Activated CD4-positive, alpha-beta T cell treated with anti-CD3 and anti-CD28 coated beads for 36 hours (primary cell): ENCODE measurements at regions not wholly inside any gene's neighbourhood (a gene's known extent, or its start where the extent isn't known, plus 50 kb on each side); places are given as distances from the start of the nearest gene placed in this dataset.
"Not testable (repeated sequence)": the region's sequence is repeated elsewhere in the genome, so short reads cannot be mapped to it uniquely, and the experiment has no call there.

Experiments used
- ATAC-seq: fragments of 200-7000 bp; cut with Tn5 transposase; one replicate; pipeline ENCODE4 v1.10.0; 2021; ENCODE audit warnings: mild to moderate bottlenecking, moderate library complexity
- CTCF ChIA-PET: fragments of 350-600 bp; sonication (Branson Sonifier 250); formaldehyde crosslinking; loops from one replicate; lab custom pipeline; 2021; ENCODE audit warnings: antibody characterized with exemption; lab: Charles Lee
- POLR2A ChIA-PET: fragments of 350-600 bp; sonication (Branson Sonifier 250); formaldehyde crosslinking; loops from one replicate; lab custom pipeline; 2021; ENCODE audit warnings: antibody characterized with exemption, inconsistent platforms; lab: Charles Lee
- DNase-seq: peaks from one replicate; pipeline ENCODE4 v3.0.0-alpha.2; 2020
- H3K27ac Mint-ChIP-seq: one replicate; pipeline ENCODE4 v1.8.0; 2021; ENCODE audit warnings: mixed read lengths
- H3K27me3 Mint-ChIP-seq: one replicate; pipeline ENCODE4 v1.8.0; 2021; ENCODE audit warnings: mixed read lengths
- H3K36me3 Mint-ChIP-seq: one replicate; pipeline ENCODE4 v1.8.0; 2021; ENCODE audit warnings: low read depth, mixed read lengths
- H3K4me1 Mint-ChIP-seq: one replicate; pipeline ENCODE4 v1.8.0; 2021; ENCODE audit warnings: mixed read lengths
- H3K4me3 Mint-ChIP-seq: one replicate; pipeline ENCODE4 v1.8.0; 2021; ENCODE audit warnings: mild to moderate bottlenecking, moderate library complexity, mixed read lengths
- H3K9me3 Mint-ChIP-seq: one replicate; pipeline ENCODE4 v1.8.0; 2021; ENCODE audit warnings: low read depth, mixed read lengths
- intact Hi-C, 2 experiments: fragments of 100-400 bp; cut with DNase I in 1 of 2; cut with micrococcal nuclease in 1 of 2; formaldehyde crosslinking; loops; one replicate each; pipeline versions ENCODE4 v1.14.2 to v1.15.1; 2022 to 2024; cut with DNase I, micrococcal nuclease

DNA sequence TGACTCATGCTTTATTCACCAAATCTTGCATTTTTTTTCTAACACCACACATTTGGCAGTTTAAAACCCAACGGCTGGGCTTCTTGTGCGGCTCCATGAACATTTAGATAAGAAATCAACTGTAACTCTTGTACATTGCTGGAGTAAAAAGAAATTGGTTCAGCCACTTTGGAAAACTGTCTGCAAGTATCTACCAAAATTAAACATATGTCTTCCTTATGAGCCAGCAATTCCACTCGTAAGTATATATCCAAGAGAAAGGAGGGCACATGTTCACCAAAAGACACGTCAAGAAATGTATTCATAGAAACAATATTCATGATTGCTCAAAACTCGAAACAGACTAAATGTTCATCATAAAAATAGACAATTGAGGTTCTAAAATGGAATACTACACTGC, 291.9 kb upstream of the POU1F1 start:
- CTCF ChIA-PET, result no interaction called here
- ATAC-seq, result no peak

DNA sequence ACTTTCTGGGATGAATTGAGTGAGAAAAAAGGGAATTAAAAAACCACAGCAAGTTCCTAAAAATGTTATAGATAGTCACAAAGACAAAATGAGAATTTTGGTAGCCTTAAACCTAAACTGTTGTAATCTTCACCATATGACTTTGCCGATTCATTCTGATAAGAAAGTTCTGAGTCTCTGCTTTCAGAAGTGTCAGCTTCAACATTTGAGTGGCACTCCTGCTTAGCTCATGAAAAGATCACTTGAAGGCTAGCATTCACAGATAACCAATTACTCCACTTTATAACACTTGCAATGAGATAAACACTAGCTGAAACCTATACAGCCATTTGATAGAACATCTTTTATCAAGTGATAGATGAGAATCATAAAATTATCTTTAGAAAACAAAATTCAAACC, 288.1 kb upstream of the POU1F1 start:
- Mint-ChIP-seq H3K27ac (no peak overlapping the region), H3K4me3 (no peak overlapping the region), H3K27me3 (peaks cover 2% of the 10 kb centered on the region), H3K4me1 (no peaks in the 10 kb centered on the region), H3K9me3 (no peaks in the 10 kb centered on the region), H3K36me3 (no peaks in the 10 kb centered on the region)
- ChIA-PET POLR2A (no interaction called here), CTCF (no interaction called here)
- intact Hi-C loops, result no loop called here
- DNase-seq (no peak), ATAC-seq (no peak)

More for the DNA sequence above, 291.9 kb upstream of the POU1F1 start:
- no peak for DNase-seq
- no peaks in the 10 kb centered on the region for H3K9me3 Mint-ChIP-seq
- no peaks in the 10 kb centered on the region for H3K4me1 Mint-ChIP-seq
- H3K36me3 Mint-ChIP-seq, result no peaks in the 10 kb centered on the region
- no peak overlapping the region for H3K4me3 Mint-ChIP-seq
- no peak overlapping the region for H3K27ac Mint-ChIP-seq
- intact Hi-C loops, result no loop called here
- POLR2A ChIA-PET, result no interaction called here
- H3K27me3 Mint-ChIP-seq, result peaks cover 2% of the 10 kb centered on the region

DNA sequence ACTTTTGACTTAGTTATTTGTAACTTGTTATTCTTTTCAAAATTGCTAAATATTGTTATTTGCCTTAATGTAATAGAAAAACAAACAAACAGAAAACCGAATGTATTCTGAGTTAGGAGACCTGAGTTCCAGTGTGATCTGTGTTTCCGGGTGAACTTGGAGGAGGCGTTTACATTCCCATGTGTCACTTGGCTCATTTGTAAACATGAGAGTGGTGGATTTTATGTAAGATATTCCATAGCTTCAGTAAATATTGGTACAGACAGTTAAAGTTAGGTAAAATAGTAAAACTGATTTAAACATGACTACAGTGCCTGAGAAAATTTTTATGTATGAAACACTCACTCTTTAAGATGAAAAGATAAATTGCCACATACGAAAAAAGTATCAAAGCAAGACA, 287.3 kb upstream of the POU1F1 start:
- POLR2A ChIA-PET, result no interaction called here
- H3K27me3 Mint-ChIP-seq, result peaks cover 2% of the 10 kb centered on the region
- H3K9me3 Mint-ChIP-seq, result no peaks in the 10 kb centered on the region
- CTCF ChIA-PET, result interaction anchor here (0.9 kb wide), 1 partner anchor 31 kb away, joined by 4 read pairs; no protein-coding TSS in a partner anchor
- intact Hi-C loops, result no loop called here
- no peak overlapping the region for H3K27ac Mint-ChIP-seq
- DNase-seq (no peak), ATAC-seq (no peak)
- no peaks in the 10 kb centered on the region for H3K36me3 Mint-ChIP-seq
- H3K4me1 Mint-ChIP-seq, result no peaks in the 10 kb centered on the region
- H3K4me3 Mint-ChIP-seq, result no peak overlapping the region

DNA sequence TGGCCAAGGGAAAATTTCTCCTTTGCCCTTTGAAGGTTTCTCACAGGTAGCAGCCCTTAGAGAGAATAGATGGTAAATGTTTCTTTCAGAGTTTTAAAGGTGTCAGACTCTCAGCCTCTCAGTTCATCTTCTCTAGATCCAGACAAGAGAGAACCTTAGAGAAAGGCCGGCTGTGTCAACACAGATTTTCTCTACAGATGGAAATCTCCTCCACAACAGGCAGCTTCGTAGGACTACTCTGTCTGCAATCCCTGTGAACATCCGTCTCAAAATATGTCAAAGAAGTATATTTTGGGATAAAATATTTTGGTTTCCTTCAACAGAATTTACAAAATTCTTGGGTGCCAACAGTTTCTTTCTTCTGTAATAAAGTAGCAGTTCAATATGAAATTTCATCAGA, 282.1 kb upstream of the POU1F1 start:
- intact Hi-C loops, result no loop called here
- no peak overlapping the region for H3K27ac Mint-ChIP-seq
- ATAC-seq, result no peak

DNA sequence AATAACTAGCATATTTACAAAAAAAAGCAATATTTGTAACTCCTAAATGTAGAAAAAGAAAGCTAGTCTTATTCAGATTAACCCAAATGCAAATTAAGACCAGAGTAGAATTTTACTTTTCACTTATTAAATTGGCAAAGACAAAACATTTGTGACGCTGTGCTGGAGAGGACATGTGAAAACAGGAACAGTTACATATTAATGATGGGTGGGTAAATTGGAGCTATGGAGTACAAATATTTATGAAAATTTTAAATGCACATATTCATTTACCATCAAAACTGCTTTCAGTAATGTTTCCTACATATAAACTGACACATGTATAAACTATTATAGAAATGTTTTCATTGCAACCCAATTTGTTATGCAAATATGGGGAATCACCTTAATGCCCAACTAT, 278.9 kb upstream of the POU1F1 start:
- POLR2A ChIA-PET, result no interaction called here
- Mint-ChIP-seq H3K4me1 (no peaks in the 10 kb centered on the region), H3K36me3 (no peaks in the 10 kb centered on the region), H3K27me3 (no peaks in the 10 kb centered on the region), H3K27ac (no peak overlapping the region), H3K4me3 (no peak overlapping the region), H3K9me3 (no peaks in the 10 kb centered on the region)
- DNase-seq, result no peak
- intact Hi-C loops, result no loop called here
- no peak for ATAC-seq
- CTCF ChIA-PET, result interaction anchor here (0.7 kb wide), 1 partner anchor 81 kb away, joined by 3 read pairs; no protein-coding TSS in a partner anchor

More for the DNA sequence above, 282.1 kb upstream of the POU1F1 start:
- H3K4me3 Mint-ChIP-seq, result no peak overlapping the region
- POLR2A ChIA-PET, result no interaction called here
- H3K9me3 Mint-ChIP-seq, result no peaks in the 10 kb centered on the region
- DNase-seq, result no peak
- CTCF ChIA-PET, result interaction anchor here (0.7 kb wide), 1 partner anchor 104 kb away, joined by 3 read pairs; no protein-coding TSS in a partner anchor
- H3K4me1 Mint-ChIP-seq, result no peaks in the 10 kb centered on the region
- H3K36me3 Mint-ChIP-seq, result no peaks in the 10 kb centered on the region
- H3K27me3 Mint-ChIP-seq, result no peaks in the 10 kb centered on the region

DNA sequence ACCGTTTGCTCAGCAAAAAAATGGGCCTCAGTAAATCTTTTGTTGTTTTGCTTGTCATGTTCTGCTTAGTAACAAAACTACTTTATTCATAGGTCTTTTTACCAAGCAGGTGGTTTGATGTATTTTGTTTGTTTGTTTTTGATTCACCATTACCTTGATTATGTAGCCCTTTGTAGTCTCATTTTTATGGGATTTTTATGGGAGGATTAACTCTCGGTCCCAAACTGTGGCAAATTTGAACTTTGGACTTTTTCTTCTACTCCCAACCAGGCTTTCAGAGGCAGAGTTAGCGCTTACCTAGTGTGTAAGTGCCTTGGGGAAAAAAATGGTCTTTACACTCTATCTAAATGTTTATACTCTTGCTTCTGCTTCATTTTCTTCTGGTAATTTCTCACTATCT, 276.7 kb upstream of the POU1F1 start:
- Mint-ChIP-seq H3K36me3 (no peaks in the 10 kb centered on the region), H3K4me3 (no peak overlapping the region), H3K9me3 (no peaks in the 10 kb centered on the region), H3K27ac (no peak overlapping the region), H3K4me1 (no peaks in the 10 kb centered on the region), H3K27me3 (no peaks in the 10 kb centered on the region)
- DNase-seq, result no peak
- no peak for ATAC-seq
- ChIA-PET CTCF (no interaction called here), POLR2A (no interaction called here)
- intact Hi-C loops, result no loop called here

DNA sequence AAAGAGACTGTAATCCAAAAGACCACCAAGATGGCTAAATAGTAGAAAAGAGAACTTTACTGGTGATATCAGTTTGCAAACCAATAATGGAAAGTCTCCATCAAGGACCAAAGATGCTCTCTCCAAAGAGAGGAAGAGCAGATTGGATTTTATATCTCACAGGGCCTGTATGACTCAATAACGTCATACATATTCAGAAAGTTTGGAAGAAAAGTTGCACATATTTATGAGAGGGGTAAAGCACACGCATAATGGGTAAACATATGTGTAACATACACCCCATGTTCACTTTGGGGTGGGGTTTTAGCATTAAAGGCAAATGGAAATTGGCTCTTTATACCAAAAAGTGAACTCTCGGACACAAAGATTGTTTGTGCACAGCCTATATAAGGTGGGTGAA, 274.5 kb upstream of the POU1F1 start:
- Mint-ChIP-seq H3K27ac (no peak overlapping the region), H3K4me3 (no peak overlapping the region), H3K27me3 (no peaks in the 10 kb centered on the region), H3K36me3 (no peaks in the 10 kb centered on the region), H3K4me1 (no peaks in the 10 kb centered on the region), H3K9me3 (no peaks in the 10 kb centered on the region)
- intact Hi-C loops, result no loop called here
- no peak for ATAC-seq
- POLR2A ChIA-PET, result no interaction called here
- CTCF ChIA-PET, result no interaction called here
- DNase-seq, result no peak

DNA sequence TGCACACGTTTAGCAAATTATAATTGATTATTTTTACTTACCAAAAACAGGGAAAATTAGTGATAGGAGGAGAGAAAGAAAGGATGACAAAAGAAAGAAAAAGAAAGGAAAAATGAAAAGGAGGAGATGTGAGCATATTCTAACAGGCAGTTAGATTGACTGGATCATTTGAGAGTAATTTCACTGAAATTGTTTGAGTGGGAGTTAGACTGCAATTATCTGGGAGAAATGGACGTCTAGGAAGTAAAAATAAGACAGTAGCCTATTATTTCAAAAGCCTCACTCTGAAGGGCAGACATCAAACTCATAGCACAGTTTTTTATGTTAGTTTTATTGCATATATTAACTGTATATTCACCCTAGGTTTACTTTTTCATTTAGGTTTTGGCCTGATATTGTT, 272.8 kb upstream of the POU1F1 start:
- Mint-ChIP-seq H3K4me1 (no peaks in the 10 kb centered on the region), H3K4me3 (no peak overlapping the region), H3K27me3 (no peaks in the 10 kb centered on the region), H3K27ac (no peak overlapping the region), H3K9me3 (no peaks in the 10 kb centered on the region), H3K36me3 (no peaks in the 10 kb centered on the region)
- ATAC-seq, result no peak
- DNase-seq, result no peak
- CTCF ChIA-PET, result no interaction called here
- intact Hi-C loops, result no loop called here
- POLR2A ChIA-PET, result no interaction called here

DNA sequence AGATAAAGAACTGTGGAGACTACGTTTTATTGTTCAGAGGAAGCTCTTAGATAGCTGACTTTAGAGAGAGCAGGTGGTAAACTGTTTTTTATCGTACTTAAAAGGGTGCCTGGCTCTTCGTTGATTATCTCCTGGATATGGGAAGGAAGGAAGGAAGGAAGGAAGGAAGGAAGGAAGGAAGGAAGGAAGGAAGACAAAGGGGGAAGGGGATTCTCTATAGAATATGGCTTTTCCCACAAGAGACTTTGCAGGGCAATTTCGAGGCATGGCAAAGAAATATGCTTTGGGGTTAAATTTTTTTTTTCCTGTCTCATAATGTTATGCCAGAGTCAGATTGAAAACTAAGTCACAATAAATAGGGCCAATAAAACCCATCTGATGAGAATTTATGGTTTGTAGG, 271.9 kb upstream of the POU1F1 start:
- intact Hi-C loops, result no loop called here
- no peak for DNase-seq
- POLR2A ChIA-PET, result no interaction called here

DNA sequence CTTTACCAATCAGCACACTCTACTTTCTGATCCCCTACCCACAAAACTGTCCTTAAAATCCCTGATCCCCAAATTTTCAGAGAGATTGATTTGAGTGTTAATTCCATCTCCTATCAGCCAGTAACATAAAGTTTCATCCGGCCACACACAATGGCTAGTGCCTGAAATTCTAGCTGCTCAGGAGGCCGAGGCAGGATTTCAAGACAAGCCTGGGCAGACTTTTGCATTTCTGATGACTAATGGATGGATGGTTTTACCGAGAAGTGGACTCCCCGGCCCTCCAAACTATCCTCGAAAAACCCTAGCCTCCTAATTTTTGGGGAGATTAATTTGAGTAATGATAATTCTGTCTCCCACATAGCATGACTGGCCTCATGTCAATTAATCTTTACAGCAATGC, 269.8 kb upstream of the POU1F1 start:
- ATAC-seq (no peak), DNase-seq (no peak)
- Mint-ChIP-seq H3K9me3 (no peaks in the 10 kb centered on the region), H3K27me3 (no peaks in the 10 kb centered on the region), H3K27ac (no peak overlapping the region), H3K4me1 (no peaks in the 10 kb centered on the region), H3K36me3 (no peaks in the 10 kb centered on the region), H3K4me3 (no peak overlapping the region)
- ChIA-PET CTCF (interaction anchor here (1.0 kb wide), 1 partner anchor 12 kb away, joined by 3 read pairs; no protein-coding TSS in a partner anchor), POLR2A (no interaction called here)
- intact Hi-C loops, result no loop called here

More for the DNA sequence above, 271.9 kb upstream of the POU1F1 start:
- no peak overlapping the region for H3K27ac Mint-ChIP-seq
- no peaks in the 10 kb centered on the region for H3K27me3 Mint-ChIP-seq
- H3K4me1 Mint-ChIP-seq, result no peaks in the 10 kb centered on the region
- no peak for ATAC-seq
- H3K9me3 Mint-ChIP-seq, result no peaks in the 10 kb centered on the region
- H3K36me3 Mint-ChIP-seq, result no peaks in the 10 kb centered on the region
- no peak overlapping the region for H3K4me3 Mint-ChIP-seq
- CTCF ChIA-PET, result no interaction called here

DNA sequence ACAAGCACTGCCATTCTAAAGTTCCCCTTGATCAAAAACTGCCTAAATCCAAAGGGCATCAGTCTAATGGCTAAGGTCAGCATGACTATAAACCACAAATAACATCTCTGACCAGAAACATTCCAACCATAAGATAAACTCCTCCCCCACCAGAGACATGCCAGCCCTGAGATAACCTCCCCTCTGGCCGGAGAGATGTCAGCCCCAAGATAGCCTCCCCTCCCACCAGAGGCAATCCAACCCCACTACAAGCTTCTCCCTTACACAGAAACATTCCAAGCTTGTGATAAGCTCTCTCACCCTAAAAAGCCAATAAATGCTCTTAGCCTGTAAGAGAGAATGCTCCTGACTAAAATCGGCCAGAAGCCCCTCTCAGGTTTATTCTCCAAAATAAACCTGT, 267.0 kb upstream of the POU1F1 start:
- H3K4me1 Mint-ChIP-seq, H3K9me3 Mint-ChIP-seq, CTCF ChIA-PET, H3K4me3 Mint-ChIP-seq, H3K36me3 Mint-ChIP-seq, ATAC-seq, intact Hi-C loops, DNase-seq, H3K27me3 Mint-ChIP-seq, POLR2A ChIA-PET, H3K27ac Mint-ChIP-seq: not testable (repeated sequence)

DNA sequence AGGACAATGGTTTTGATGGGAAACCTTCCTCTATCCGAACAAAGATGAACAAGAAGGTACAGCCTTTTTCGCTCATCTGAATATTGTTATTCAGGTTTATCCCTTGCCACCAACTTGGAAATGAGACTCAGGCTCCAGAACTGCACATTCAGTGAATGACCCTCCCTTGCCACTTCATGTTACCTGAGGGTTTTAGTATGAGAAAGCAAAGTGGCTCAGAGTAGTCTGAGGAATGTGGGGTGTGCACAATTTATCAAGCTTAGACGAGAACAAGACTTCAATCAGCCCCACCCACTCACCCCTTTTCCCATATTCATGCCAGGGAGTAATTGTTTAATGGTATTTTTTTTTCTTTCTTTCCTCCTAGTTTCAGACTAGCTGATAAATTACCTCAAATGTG, 265.3 kb upstream of the POU1F1 start:
- no peak for ATAC-seq
- Mint-ChIP-seq H3K27ac (no peak overlapping the region), H3K4me1 (no peaks in the 10 kb centered on the region), H3K9me3 (no peaks in the 10 kb centered on the region), H3K4me3 (no peak overlapping the region), H3K36me3 (no peaks in the 10 kb centered on the region), H3K27me3 (peaks cover 2% of the 10 kb centered on the region)
- intact Hi-C loops, result no loop called here
- ChIA-PET POLR2A (no interaction called here), CTCF (no interaction called here)
- no peak for DNase-seq

DNA sequence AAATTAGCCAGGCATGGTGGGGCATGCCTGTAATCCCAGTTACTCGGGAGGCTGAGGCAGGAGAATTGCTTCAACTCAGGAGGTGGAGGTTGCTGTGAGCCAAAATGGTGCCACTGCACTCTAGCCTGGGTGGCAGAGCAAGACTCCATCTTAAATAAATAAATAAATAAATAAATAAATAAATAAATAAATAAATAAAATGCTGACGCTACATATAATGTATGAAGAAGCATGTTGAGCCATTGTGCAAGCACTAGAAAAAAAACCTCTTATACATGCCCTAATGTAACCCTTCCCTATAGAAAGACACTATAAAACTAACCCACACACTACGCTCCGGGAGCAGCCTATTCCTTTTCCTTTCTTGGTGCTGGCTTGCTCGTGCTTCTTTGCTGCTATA, 262.3 kb upstream of the POU1F1 start:
- H3K36me3 Mint-ChIP-seq, POLR2A ChIA-PET, intact Hi-C loops, ATAC-seq, DNase-seq, H3K27ac Mint-ChIP-seq, H3K9me3 Mint-ChIP-seq, H3K27me3 Mint-ChIP-seq, CTCF ChIA-PET, H3K4me1 Mint-ChIP-seq, H3K4me3 Mint-ChIP-seq: not testable (repeated sequence)
